HTR-8/SVneo (cell line): ENCODE measurements at regions not wholly inside any gene's neighbourhood (a gene's known extent, or its start where the extent isn't known, plus 50 kb on each side); places are given as distances from the start of the nearest gene placed in this dataset.

ENCODE experiments used
- DNase-seq: peaks from one replicate; pipeline ENCODE4 v3.0.0; 2011; ENCODE audit warnings: low spot score, mixed read lengths; ENCODE audit not compliant: insufficient read length
- FAIRE-seq: peaks from 2 replicates; lab custom pipeline; 2011; peaks lifted over from hg19 to GRCh38; lab: Jason Lieb, UNC

- no peak for DNase-seq
- peak; percentile 77 for FAIRE-seq
These were observed 219.3 kb upstream of the GGTLC1 start for GRCh38 chr20:24207803-24208300.

- DNase-seq: no peak
- no peak for FAIRE-seq
These were observed 218.4 kb upstream of the GGTLC1 start for GRCh38 chr20:24206995-24207394.

- FAIRE-seq (no peak), DNase-seq (no peak)
These were observed 215.1 kb upstream of the GGTLC1 start for GRCh38 chr20:24203526-24204183.

GRCh38 chr20:24199501-24199900, 210.9 kb upstream of the GGTLC1 start:
- DNase-seq: no peak
- no peak for FAIRE-seq

- DNase-seq (no peak), FAIRE-seq (no peak)
These were observed 205.6 kb upstream of the GGTLC1 start for GRCh38 chr20:24194143-24194542.

GRCh38 chr20:24190905-24191304, 202.3 kb upstream of the GGTLC1 start:
- no peak for DNase-seq

GRCh38 chr20:24185791-24186190, 197.2 kb upstream of the GGTLC1 start:
- DNase-seq (no peak), FAIRE-seq (no peak)

More at GRCh38 chr20:24190905-24191304, 202.3 kb upstream of the GGTLC1 start:
- FAIRE-seq: no peak

GRCh38 chr20:24181151-24181550, 192.6 kb upstream of the GGTLC1 start:
- FAIRE-seq (no peak), DNase-seq (no peak)

GRCh38 chr20:24169256-24169655, 180.7 kb upstream of the GGTLC1 start:
- DNase-seq: no peak
- FAIRE-seq: no peak

- DNase-seq (no peak), FAIRE-seq (no peak)
These were observed 177.8 kb upstream of the GGTLC1 start for GRCh38 chr20:24166412-24166811.

- DNase-seq (no peak), FAIRE-seq (no peak)
These were observed 177.5 kb upstream of the GGTLC1 start for GRCh38 chr20:24166123-24166381.

- no peak for FAIRE-seq
- no peak for DNase-seq
These were observed 176.9 kb upstream of the GGTLC1 start for GRCh38 chr20:24165301-24166122.

GRCh38 chr20:24164360-24164759, 175.8 kb upstream of the GGTLC1 start:
- FAIRE-seq (no peak), DNase-seq (peak; percentile 23)

- no peak for FAIRE-seq
- DNase-seq: no peak
These were observed 174.9 kb upstream of the GGTLC1 start for GRCh38 chr20:24163506-24163905.

GRCh38 chr20:24160563-24161281, 172.1 kb upstream of the GGTLC1 start:
- FAIRE-seq: no peak
- DNase-seq: peak; percentile 35

- DNase-seq: no peak
- FAIRE-seq: no peak
These were observed 169.7 kb upstream of the GGTLC1 start for GRCh38 chr20:24158281-24158680.

GRCh38 chr20:24157213-24157612, 168.6 kb upstream of the GGTLC1 start:
- FAIRE-seq (no peak), DNase-seq (no peak)

GRCh38 chr20:24153101-24154040, 164.8 kb upstream of the GGTLC1 start:
- FAIRE-seq (no peak), DNase-seq (no peak)

GRCh38 chr20:24151621-24152294, 163.2 kb upstream of the GGTLC1 start:
- no peak for DNase-seq
- FAIRE-seq: no peak
